ENCODE measurements at regions not wholly inside any gene's neighbourhood (a gene's known extent, or its start where the extent isn't known, plus 50 kb on each side); places are given as distances from the start of the nearest gene placed in this dataset.

GRCh38 chr13:82565201-82565600 lies 1317.1 kb downstream of the SLITRK1 start:
- no peak overlapping the region for H3K4me2 ChIP-seq (ENCODE audit: low read depth, low read length)
- no peaks in the 10 kb centered on the region for H3K9me1 ChIP-seq (ENCODE audit: insufficient read depth, low read length)
- in situ Hi-C loops (cut with MboI; ENCODE audit: low sequenced_read_pairs) (no loop called here), dilution Hi-C loops (cut with HindIII; ENCODE audit: low sequenced_read_pairs, unreplicated experiment) (no loop called here), intact Hi-C loops (cut with micrococcal nuclease) (no loop called here)
- no peak overlapping the region for H2BK5ac ChIP-seq (ENCODE audit: low read depth, low read length, poor library complexity, severe bottlenecking)
- H4K8ac ChIP-seq (ENCODE audit: low read depth in 2 of 2, low read length in 2 of 2) = no peak overlapping the region
- no peak for DNase-seq
- TF ChIP-seq NFE2L2 (IDR thresholded peaks at IDR 0.05; ENCODE audit: low read depth, low read length) (no peak), USF2 (IDR thresholded peaks at IDR 0.05; ENCODE audit: low read depth, low read length) (no peak), FOS (IDR thresholded peaks at IDR 0.05; ENCODE audit: low read depth, low read length) (no peak), CTCF (conservative IDR thresholded peaks at IDR 0.05; ENCODE audit: low read depth, low read length) (no peak), POLR2A (IDR thresholded peaks at IDR 0.05; ENCODE audit: low read depth, low read length) (no peak), MAFK (IDR thresholded peaks at IDR 0.05; ENCODE audit: low read depth, low read length) (no peak)
- H3K4me1 ChIP-seq (ENCODE audit: control insufficient read depth, insufficient read depth, low read length) = no peaks in the 10 kb centered on the region
- no peaks in the 10 kb centered on the region for H3K79me1 ChIP-seq (ENCODE audit: low read depth in 1 of 2, low read length in 2 of 2)
- no TSS peak for BruUV-seq (replicated peaks)
- no peak overlapping the region for H2BK15ac ChIP-seq (ENCODE audit: low read depth, low read length)
- no peaks in the 10 kb centered on the region for H3K27me3 ChIP-seq (ENCODE audit: control insufficient read depth, insufficient read depth, low read length)
- H2AFZ ChIP-seq (replicated peaks; ENCODE audit: low read length, poor library complexity) = no peak overlapping the region
- H4K5ac ChIP-seq (ENCODE audit: low read depth, low read length) = no peak overlapping the region
- H3K56ac ChIP-seq (ENCODE audit: extremely low read depth, insufficient read depth, low read length) = no peak overlapping the region
- no peaks in the 10 kb centered on the region for H4K20me1 ChIP-seq (ENCODE audit: insufficient read depth, low read length)
- no peak overlapping the region for H3K14ac ChIP-seq (replicated peaks; ENCODE audit: low read depth, low read length)
- ATAC-seq (ENCODE audit: low read depth) = no peak
- no peak overlapping the region for H3K18ac ChIP-seq (ENCODE audit: low read depth, low read length)
- no peak overlapping the region for H2AK9ac ChIP-seq (replicated peaks; ENCODE audit: low read depth, low read length, poor library complexity)
- H2BK20ac ChIP-seq (ENCODE audit: low read depth, low read length) = no peak overlapping the region
- WGBS, 2 experiments (ENCODE audit: extremely low coverage in 2 of 2, insufficient read length in 1 of 2) = no CpG with 5 or more reads among the region's 7 CpGs
- CTCF ChIA-PET = no interaction called here
- H2AK5ac ChIP-seq (ENCODE audit: low read depth, low read length) = no peak overlapping the region
- H3K23ac ChIP-seq (ENCODE audit: low read depth, low read length) = no peak overlapping the region
- H3K9ac ChIP-seq (ENCODE audit: low read depth, low read length) = no peak overlapping the region
- H3K36me3 ChIP-seq (ENCODE audit: control insufficient read depth, insufficient read depth, low read length) = no peaks in the 10 kb centered on the region
- POLR2A ChIA-PET (ENCODE audit: unreplicated experiment) = no interaction called here
- no peak overlapping the region for H3K4ac ChIP-seq (ENCODE audit: low read depth, low read length)
- H2BK120ac ChIP-seq (ENCODE audit: low read depth, low read length) = no peak overlapping the region
- H3K27ac ChIP-seq (ENCODE audit: insufficient read depth, low read length) = no peak overlapping the region
- no peaks in the 10 kb centered on the region for H3K9me3 ChIP-seq (ENCODE audit: control insufficient read depth, insufficient read depth, low read length)
- no peak overlapping the region for H4K91ac ChIP-seq (ENCODE audit: insufficient read depth, low read depth, low read length)
- no peak overlapping the region for H3K4me3 ChIP-seq (ENCODE audit: insufficient read depth, low read depth, low read length)

Data from IMR-90 (cell line).